GM21367 (cell line): ENCODE measurements at regions not wholly inside any gene's neighbourhood (a gene's known extent, or its start where the extent isn't known, plus 50 kb on each side); places are given as distances from the start of the nearest gene placed in this dataset.

Experiments
- ATAC-seq: cut with Tn5 transposase; IDR thresholded peaks from one replicate; pipeline ENCODE4 v1.9.1; 2021; ENCODE audit not compliant: unreplicated experiment

DNA sequence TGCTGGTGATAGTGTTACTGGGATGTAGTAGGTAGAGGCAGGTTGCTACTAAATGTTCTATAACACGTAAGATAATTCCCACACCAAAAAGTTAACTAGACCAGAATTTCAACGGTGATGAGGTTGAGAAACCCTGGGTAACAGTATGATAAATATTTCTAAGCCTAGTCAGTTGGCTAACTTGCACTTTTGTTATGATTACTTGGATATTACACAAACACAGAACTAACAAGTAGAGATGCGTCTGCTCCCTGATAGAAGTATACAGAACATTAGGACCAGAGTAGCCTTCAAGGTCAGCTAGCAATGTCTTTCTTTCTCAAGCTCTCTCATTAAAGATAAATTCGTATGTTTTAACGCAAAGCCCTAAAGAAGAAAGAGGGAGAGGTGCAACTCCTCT, 86.2 kb upstream of the FZD8 start:
- ATAC-seq: no peak

DNA sequence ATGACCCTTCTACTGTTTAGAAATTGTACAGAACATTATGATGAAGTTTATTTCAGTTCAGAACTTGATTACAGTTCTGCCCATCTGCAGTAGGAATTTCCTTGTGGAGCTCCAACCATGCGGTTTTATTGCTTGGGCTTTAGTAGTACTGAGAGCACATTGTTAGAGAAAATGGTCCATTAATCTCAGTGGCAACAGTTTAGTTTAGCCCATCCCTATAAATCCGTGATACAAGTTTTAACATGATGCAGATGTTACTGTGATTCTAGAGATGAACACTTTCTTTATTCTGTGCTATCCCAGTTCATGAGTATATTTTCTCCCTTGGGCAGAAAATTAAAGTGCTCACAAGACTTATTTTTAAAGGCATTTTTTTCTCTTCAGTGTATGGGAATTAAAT, 84.8 kb upstream of the FZD8 start:
- ATAC-seq: no peak

GRCh38 chr10:35723992-35724391, 81.9 kb upstream of the FZD8 start:
- ATAC-seq: no peak

DNA sequence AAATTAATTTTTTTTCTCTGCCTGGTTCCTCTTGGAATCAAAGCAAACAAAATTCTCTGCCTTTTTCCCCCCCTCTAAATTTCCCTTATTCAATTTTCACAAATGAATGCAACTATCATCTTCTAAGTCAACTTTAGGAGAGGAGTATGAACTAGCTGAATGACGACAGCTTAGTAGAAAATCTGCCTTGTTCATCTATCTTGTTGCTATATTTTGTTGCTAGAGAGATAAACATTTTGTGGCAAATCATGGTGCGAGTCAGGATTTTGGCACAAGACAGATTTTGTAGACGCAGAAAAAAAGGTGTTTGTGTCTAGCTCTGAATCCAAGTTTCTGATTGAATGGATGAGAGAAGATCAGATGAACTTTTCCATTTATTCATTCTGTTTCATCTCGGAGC, 81.0 kb upstream of the FZD8 start:
- ATAC-seq: no peak

DNA sequence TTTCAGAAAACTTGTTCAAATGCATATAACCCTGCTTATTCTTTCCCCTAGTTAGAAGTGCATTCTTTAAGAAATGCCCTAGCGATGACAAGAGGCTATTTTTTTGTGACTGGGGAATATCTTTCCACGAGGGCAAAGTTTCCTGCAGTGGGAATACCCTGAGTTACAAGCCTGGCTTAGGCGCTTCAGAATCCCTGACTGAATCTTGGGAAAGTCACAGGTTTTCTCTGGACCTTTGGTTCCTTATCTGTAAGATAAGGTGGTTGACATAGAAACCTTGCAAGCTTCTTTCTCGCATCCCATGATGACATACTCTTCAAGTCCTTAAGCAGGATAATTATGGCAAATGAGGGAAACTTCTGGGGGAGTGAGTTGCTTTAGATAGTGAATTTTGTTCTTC, 80.5 kb upstream of the FZD8 start:
- ATAC-seq: no peak

- no peak for ATAC-seq
Measured at GRCh38 chr10:35722226-35722625, 80.1 kb upstream of the FZD8 start.

GRCh38 chr10:35720366-35720765, 78.3 kb upstream of the FZD8 start:
- ATAC-seq: no peak

DNA sequence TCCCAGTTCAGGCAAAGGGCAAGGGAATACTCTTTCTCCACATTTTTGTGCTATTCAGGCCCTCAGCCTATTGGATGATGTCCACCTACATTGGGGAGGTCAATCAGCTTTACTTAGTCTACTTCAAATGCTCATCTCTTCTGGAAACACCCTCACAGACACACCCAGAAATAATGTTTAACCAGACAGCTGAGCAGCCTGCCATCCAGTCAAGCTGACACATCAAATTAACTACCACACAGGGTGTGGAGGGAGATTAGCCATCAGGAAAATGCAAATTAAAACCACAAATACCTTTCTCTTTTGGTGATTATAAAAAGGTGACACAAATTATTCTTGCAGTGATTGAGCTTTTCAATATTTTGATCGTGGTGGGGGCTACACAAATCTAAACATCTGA, 74.7 kb upstream of the FZD8 start:
- no peak for ATAC-seq

- no peak for ATAC-seq
Measured at GRCh38 chr10:35712486-35712885, 70.4 kb upstream of the FZD8 start.

DNA sequence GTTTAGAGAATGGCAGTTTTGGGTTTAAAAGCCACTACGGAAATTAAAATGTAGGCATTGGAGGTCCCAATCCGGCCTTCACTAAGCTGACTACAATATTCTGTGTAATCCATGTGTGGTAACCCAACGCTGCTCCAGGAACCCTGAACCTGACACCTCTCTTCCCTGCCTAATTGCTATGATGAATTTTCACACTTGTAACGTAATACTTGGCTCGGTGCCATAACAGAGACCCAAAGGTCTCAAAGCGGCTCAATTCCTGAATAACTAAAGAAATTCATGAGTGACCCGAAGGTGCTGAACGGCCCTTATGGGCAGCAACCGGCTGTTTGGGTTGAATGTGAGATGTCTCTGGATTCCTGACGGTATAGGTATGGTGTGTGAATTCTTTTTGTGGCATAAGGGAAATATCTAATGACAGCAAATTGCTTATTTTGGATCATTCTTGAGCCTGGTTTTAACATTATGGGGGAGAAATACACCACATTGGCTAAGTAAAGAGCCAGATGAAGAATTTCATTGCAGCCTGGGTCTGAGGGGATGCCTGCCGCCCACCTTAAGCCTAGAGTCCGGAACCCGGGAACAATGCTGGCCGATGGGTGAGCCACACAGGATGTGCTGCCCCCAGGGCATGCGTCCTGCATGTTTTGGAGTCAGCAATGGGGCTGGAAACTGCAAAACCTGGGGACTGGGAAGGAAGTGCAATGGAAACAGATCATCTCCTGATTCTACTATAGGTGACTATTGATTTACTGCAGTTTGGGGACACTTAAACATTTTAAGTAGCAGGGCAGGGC, 69.7 kb upstream of the FZD8 start:
- ATAC-seq: no peak

GRCh38 chr10:35707642-35708425, 65.7 kb upstream of the FZD8 start:
- no peak for ATAC-seq

DNA sequence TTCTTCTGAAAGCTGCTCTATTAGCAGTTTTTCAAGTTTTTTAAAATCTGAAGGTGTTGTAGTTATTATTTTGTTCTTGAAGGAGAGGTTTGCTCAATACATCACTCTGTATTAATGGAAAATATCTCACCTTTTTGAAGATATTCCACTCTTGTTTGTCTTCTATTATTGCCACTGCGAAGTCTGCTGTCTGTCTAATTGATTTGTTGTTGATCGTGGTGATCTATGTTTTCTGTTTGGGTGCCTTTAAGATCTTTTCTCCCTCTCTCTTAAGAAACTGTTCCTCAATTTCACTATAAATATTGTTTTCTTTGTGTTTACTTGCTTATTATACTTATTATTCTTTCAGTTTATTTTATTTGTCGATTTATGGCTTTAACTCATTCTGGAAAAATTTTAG, 64.9 kb upstream of the FZD8 start:
- no peak for ATAC-seq

DNA sequence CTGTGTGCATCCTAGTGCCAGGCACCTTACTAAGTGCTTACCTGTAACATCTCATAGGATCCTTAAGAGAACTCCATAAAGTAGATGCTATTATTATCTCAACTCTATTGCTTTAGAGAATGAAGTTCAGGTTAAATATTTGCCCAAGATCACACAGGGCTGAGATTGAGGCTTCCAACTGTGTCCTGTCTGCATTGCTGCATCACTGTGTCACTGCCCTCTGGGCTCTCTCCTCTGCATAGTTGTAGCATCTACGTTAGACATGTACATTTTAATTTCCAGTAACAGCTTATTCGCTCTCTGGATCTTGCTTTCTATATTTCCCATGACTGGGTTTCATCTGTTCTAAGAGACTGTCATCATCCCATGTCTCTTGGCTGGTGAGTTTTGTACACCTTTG, 63.6 kb upstream of the FZD8 start:
- ATAC-seq: no peak

GRCh38 chr10:35705051-35705450, 63.0 kb upstream of the FZD8 start:
- no peak for ATAC-seq

- ATAC-seq: no peak
Measured at GRCh38 chr10:35704401-35704800, 62.3 kb upstream of the FZD8 start.

DNA sequence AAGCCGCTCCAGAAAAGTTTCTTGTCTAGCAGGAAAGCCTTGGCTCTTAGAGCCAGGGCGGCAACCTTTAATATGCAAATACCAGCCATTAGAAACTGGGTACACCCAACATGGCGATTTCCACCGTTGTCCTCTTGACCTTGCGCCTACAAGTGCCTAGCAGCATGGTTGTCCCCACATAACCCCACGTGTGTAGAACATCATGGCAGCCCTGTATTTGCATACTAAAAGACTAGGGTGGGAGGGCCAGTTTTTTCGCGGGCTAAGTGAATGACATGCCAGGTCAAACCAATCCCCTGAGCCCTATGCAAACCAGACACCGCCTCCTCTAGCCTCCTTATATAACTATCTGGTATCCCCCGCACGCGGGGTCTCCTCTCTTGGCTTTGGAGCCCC, 58.4 kb upstream of the FZD8 start:
- no peak for ATAC-seq

DNA sequence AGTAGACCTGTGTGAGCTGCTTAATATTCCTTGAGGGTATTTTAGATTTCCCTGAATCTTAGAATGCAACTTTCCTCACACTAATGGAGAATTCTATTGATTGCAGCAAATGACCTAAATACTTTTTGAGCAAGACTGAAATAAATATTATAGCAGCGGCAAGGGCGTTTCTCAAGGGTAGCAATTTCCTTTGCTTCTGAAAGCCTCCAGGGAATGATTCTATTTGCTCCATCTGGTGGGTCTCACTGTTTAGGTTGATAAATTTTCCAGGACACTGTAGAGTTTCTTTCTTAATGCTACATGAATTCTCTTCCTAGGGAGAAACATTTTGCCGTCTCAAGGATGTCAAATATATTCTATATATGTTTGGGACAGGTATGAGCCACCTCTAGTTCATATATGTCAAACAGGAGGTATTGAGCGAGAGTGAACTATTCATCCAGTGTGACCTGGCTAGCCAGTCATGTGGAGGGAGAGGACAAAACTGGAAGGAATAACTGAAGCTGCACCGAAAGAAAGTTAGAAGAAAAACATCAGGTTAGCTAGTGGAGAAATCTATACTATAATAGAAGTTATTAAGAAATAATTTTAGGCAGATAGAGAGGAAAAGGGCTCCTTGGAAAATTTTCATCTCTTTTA, 57.9 kb upstream of the FZD8 start:
- no peak for ATAC-seq

DNA sequence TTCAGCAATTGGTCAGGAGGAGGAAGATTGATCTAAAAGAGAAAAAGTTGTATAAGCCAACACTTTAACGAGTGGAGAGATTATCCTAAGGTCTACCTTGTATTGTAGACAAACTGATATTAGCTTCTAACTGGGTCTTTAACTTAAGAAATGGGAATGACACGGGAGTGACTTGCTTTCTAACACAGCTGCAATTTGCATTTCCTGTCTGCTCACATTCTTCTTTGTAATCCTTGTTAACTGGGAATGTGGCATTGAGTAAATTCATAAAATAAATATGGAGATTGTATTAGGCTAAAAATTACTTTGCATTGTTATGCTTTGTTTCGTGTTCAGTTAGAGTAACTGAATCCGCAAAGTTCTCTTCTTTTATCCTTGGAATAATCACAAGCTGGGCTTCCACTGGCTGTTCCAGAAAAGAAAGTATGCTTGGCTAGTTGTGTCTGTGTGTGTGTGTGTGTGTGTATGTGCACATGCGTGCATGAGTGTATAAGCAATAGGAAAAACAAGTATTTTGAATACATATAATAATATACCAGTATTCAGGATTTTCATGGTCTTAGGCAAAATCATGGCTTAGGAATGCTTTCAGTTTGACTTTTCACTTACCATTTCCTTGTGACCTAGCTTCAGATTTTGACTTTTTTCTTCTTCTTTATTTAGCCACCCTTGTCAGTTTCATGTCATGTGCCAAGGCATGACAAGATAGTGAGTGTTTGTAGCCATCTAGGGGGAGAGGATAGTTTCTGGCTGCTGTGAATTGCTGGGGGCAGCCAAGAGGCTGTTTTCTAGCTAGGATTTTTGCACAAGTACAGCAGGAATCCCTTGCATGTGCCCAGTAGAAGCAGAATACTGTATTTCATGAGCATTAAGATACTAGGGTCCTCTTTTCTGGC, 54.5 kb upstream of the FZD8 start:
- ATAC-seq: no peak

DNA sequence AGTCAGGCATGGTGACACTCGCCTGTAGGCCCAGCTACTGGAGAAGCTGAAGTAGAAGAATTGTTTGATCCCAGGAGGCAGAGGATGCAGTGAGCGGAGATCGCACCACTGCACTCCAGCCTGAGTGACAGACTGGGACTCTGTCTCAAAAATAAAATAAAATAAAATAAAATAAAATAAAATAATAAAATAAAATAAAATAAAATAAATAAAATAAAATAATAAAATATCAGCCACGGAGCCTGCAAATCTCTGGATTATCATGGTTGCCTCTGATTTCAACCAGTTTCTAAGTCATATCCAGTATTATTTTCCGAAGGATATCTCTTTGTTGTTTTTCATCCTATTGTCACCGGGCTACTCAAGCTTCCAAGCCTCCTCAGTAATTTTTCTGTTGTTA, 51.7 kb upstream of the FZD8 start:
- no peak for ATAC-seq
